AG04450 (cell line): ENCODE measurements at regions not wholly inside any gene's neighbourhood (a gene's known extent, or its start where the extent isn't known, plus 50 kb on each side); places are given as distances from the start of the nearest gene placed in this dataset.

Source experiments
- CTCF ChIA-PET: fragments of 300-600, 350-600 bp; formaldehyde crosslinking; extraction: SDS; loops from one replicate; lab custom pipeline; 2022; ENCODE audit warnings: antibody characterized with exemption, inconsistent platforms; lab: Charles Lee
- POLR2A ChIA-PET: fragments of 350-600 bp; formaldehyde crosslinking; extraction: SDS; loops from one replicate; lab custom pipeline; 2021; ENCODE audit warnings: antibody characterized with exemption, inconsistent platforms; lab: Yijun Ruan, JAX
- DNase-seq: peaks from one replicate; pipeline ENCODE4 v3.0.0-alpha.2; 2011; ENCODE audit warnings: low read depth, low spot score
- H3K27ac ChIP-seq: one replicate; pipeline ENCODE4 v1.5.1; 2012; ENCODE audit warnings: low read depth, low read length, control low read depth
- H3K27me3 ChIP-seq: one replicate; pipeline ENCODE4 v1.6.0; 2012; ENCODE audit warnings: low read length; ENCODE audit not compliant: control insufficient read depth, insufficient read depth
- H3K4me3 ChIP-seq: 2 replicates; pipeline ENCODE4 v1.5.1; 2011; ENCODE audit warnings: mild to moderate bottlenecking, low read depth, low read length, control low read depth
- H3K9me3 ChIP-seq: 2 replicates; pipeline ENCODE4 v1.5.1; 2012; ENCODE audit warnings: low read length; ENCODE audit not compliant: control insufficient read depth, insufficient read depth
- CTCF ChIP-seq: IDR thresholded peaks from 2 replicates; pipeline ENCODE4 v1.5.1; 2011; ENCODE audit warnings: low read depth, low read length, control low read depth, inconsistent platforms

DNA sequence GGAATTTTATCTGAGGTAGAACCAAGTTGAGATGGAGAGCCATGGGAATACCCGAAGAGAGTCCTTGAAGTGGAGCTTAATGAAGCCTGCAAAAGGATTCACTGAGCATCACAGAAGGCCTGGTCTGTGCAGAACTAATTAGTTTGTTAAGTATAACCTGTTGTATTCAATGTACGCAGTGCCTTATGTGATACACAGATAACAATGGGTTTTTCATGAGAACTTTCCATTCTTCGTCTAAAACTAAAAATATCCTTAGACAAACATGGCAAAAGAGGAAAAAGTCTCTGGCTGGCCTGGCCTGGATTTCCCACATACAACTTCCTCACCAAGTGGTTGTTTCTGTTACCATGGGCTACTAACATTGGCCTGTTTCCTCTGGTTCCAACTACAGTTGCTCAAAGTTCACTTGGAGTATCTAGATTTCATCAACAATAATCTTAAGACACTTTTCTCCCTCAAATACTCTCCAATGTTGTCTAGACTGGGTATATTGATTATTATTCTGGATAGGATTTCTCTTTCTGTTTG, 237.6 kb upstream of the ZNF462 start:
- H3K9me3 ChIP-seq: no peaks in the 10 kb centered on the region
- CTCF ChIA-PET: no interaction called here
- POLR2A ChIA-PET: no interaction called here
- H3K27me3 ChIP-seq: no peaks in the 10 kb centered on the region
- TF ChIP-seq CTCF: no peak
- no peak overlapping the region for H3K27ac ChIP-seq
- no peak overlapping the region for H3K4me3 ChIP-seq
- DNase-seq: no peak

GRCh38 chr9:106626936-106627335, 236.0 kb upstream of the ZNF462 start:
- no peak overlapping the region for H3K4me3 ChIP-seq
- DNase-seq: no peak
- ChIA-PET POLR2A (no interaction called here), CTCF (interaction anchor here (0.7 kb wide), 1 partner anchor 575 kb away, joined by 3 read pairs; no protein-coding TSS in a partner anchor)
- H3K27me3 ChIP-seq: no peaks in the 10 kb centered on the region
- no peak overlapping the region for H3K27ac ChIP-seq
- TF ChIP-seq CTCF: no peak
- H3K9me3 ChIP-seq: no peaks in the 10 kb centered on the region

GRCh38 chr9:106632621-106633020, 230.3 kb upstream of the ZNF462 start:
- Histone ChIP-seq H3K27ac (no peak overlapping the region), H3K27me3 (no peaks in the 10 kb centered on the region), H3K9me3 (no peaks in the 10 kb centered on the region), H3K4me3 (no peak overlapping the region)
- no peak for TF ChIP-seq CTCF
- DNase-seq: no peak
- POLR2A ChIA-PET: no interaction called here
- CTCF ChIA-PET: no interaction called here

GRCh38 chr9:106634183-106634582, 228.8 kb upstream of the ZNF462 start:
- no peak for DNase-seq
- TF ChIP-seq CTCF: no peak
- ChIA-PET POLR2A (no interaction called here), CTCF (no interaction called here)
- Histone ChIP-seq H3K27me3 (no peaks in the 10 kb centered on the region), H3K27ac (no peak overlapping the region), H3K4me3 (no peak overlapping the region), H3K9me3 (no peaks in the 10 kb centered on the region)

- H3K4me3 ChIP-seq: no peak overlapping the region
- POLR2A ChIA-PET: no interaction called here
- TF ChIP-seq CTCF: no peak
- H3K27me3 ChIP-seq: no peaks in the 10 kb centered on the region
- no peaks in the 10 kb centered on the region for H3K9me3 ChIP-seq
- CTCF ChIA-PET: interaction anchor here (0.6 kb wide), 1 partner anchor 556 kb away, joined by 3 read pairs; no protein-coding TSS in a partner anchor
- H3K27ac ChIP-seq: no peak overlapping the region
- DNase-seq: no peak
Observed at GRCh38 chr9:106634641-106635040, 228.3 kb upstream of the ZNF462 start.
